Loucy (cell line): ENCODE measurements at regions not wholly inside any gene's neighbourhood (a gene's known extent, or its start where the extent isn't known, plus 50 kb on each side); places are given as distances from the start of the nearest gene placed in this dataset.
"Not testable (repeated sequence)": the region's sequence is repeated elsewhere in the genome, so short reads cannot be mapped to it uniquely, and the experiment has no call there.

Source experiments
- EZH2phosphoT487 ChIP-seq: fragments of 200-600 bp; IDR thresholded peaks from 2 replicates; pipeline ENCODE4 v1.6.1; 2018; ENCODE audit warnings: antibody characterized with exemption, mild to moderate bottlenecking, moderate library complexity, borderline replicate concordance
- TF ChIP-seq, protein P1 (sequence below): fragments of 200-600 bp; sonication (generic); conservative IDR thresholded peaks from 2 replicates; pipeline ENCODE4 v1.5.1; 2014; ENCODE audit warnings: mild to moderate bottlenecking, antibody characterized with exemption, low read length

DNA sequence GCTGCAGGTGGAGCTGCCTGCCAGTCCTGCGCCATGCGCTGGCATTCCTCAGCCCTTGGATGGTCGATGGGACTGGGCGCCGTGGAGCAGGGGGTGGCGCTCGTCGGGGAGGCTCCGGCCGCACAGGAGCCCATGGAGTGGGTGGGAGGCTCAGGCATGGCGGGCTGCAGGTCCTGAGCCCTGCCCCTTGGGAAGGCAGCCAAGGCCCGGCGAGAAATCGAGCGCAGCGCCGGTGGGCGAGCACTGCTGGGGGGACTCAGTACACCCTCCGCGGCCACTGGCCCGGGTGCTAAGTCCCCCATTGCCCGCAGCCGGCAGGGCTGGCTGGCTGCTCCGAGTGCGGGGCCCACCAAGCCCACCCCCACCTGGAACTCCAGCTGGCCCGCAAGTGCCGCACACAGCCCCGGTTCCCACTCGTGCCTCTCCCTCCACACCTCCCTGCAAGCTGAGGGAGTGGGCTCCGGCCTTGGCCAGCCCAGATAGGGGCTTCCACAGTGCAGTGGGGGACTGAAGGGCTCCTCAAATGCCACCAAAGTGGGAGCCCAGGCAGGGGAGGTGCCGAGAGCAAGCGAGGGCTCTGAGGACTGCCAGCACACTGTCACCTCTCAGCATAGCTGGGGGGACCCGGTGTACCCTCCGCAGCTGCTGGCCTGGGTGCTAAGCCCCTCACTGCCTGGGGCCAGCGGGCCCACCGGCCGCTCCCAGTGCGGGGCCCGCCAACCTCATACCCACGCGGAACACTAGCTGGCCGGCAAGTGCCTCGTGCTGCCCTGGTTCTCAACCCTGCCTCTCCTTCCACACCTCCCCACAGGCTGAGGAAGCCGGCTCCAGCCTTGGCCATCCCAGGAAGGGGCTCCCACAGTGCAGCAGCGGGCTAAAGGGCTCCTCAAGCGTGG is 742.7 kb downstream of the SOCS6 start:
- TF ChIP-seq, protein P1, sequence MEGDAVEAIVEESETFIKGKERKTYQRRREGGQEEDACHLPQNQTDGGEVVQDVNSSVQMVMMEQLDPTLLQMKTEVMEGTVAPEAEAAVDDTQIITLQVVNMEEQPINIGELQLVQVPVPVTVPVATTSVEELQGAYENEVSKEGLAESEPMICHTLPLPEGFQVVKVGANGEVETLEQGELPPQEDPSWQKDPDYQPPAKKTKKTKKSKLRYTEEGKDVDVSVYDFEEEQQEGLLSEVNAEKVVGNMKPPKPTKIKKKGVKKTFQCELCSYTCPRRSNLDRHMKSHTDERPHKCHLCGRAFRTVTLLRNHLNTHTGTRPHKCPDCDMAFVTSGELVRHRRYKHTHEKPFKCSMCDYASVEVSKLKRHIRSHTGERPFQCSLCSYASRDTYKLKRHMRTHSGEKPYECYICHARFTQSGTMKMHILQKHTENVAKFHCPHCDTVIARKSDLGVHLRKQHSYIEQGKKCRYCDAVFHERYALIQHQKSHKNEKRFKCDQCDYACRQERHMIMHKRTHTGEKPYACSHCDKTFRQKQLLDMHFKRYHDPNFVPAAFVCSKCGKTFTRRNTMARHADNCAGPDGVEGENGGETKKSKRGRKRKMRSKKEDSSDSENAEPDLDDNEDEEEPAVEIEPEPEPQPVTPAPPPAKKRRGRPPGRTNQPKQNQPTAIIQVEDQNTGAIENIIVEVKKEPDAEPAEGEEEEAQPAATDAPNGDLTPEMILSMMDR: not testable (repeated sequence)
- TF ChIP-seq EZH2phosphoT487: not testable (repeated sequence)
